Gastroesophageal sphincter (tissue), 4 donors: ENCODE measurements at regions not wholly inside any gene's neighbourhood (a gene's known extent, or its start where the extent isn't known, plus 50 kb on each side); places are given as distances from the start of the nearest gene placed in this dataset.

Source experiments
- ATAC-seq: fragments of 150-250 bp; one replicate; pipeline ENCODE4 v1.9.1; 2016; ENCODE audit warnings: mild to moderate bottlenecking, moderate library complexity
- H3K27ac ChIP-seq, 4 donors: fragments of 200-600 bp; sonication (generic) in 3 of 4; 1 replicate in 3 of 4; 2 replicates in 1 of 4; pipeline ENCODE4 v1.5.1; 2016 to 2019
- H3K27me3 ChIP-seq: fragments of 200-600 bp; sonication (generic); one replicate; pipeline ENCODE4 v1.5.1; 2019
- H3K36me3 ChIP-seq, 2 donors: fragments of 200-600 bp; sonication (generic); one replicate each; pipeline ENCODE4 v1.5.1; 2019; ENCODE audit warnings: control low read depth in 1 of 2
- H3K4me1 ChIP-seq, 3 donors: fragments of 200-600 bp; sonication (generic); 1 replicate in 2 of 3; 2 replicates in 1 of 3; pipeline ENCODE4 v1.5.1; 2016 to 2019; ENCODE audit warnings: control low read depth in 2 of 3
- H3K4me3 ChIP-seq, 2 donors: fragments of 200-600 bp; sonication (generic); one replicate each; pipeline ENCODE4 v1.5.1; 2019; ENCODE audit warnings: mild to moderate bottlenecking in 1 of 2, moderate library complexity in 1 of 2
- H3K9me3 ChIP-seq, 3 donors: fragments of 200-600 bp; sonication (generic); one replicate each; pipeline ENCODE4 v1.5.1; 2017 to 2019; ENCODE audit warnings: control low read depth in 2 of 3
- EP300 ChIP-seq: sonication (generic); formaldehyde crosslinking; IDR thresholded peaks from one replicate; pipeline ENCODE4 v1.6.1; 2017; ENCODE audit warnings: antibody characterized with exemption, mild to moderate bottlenecking
- POLR2A ChIP-seq, 2 donors: fragments of 450-650 bp; IDR thresholded peaks; one replicate each; pipeline ENCODE4 v1.6.1; 2017; ENCODE audit warnings: antibody characterized with exemption in 2 of 2, mild to moderate bottlenecking in 2 of 2, moderate library complexity in 1 of 2
- POLR2AphosphoS5 ChIP-seq: sonication (generic); formaldehyde crosslinking; IDR thresholded peaks from one replicate; pipeline ENCODE4 v1.6.1; 2017; ENCODE audit warnings: antibody characterized with exemption
- WGBS, 2 donors: methylation state at CpG; one replicate each; pipeline ENCODE4 v1.1.5; 2018; ENCODE audit warnings: low coverage in 1 of 2; 5-methylcytosine and 5-hydroxymethylcytosine counted together
- TF ChIP-seq, protein P1 (sequence below), 4 experiments: fragments of 200-600 bp in 2 of 4; fragments of 450-650 bp in 2 of 4; sonication (generic) in 1 of 4; IDR thresholded peaks; one replicate each; pipeline ENCODE4 v1.5.1; 2017 to 2019; ENCODE audit warnings: antibody characterized with exemption in 4 of 4, mild to moderate bottlenecking in 2 of 4, moderate library complexity in 2 of 4

DNA sequence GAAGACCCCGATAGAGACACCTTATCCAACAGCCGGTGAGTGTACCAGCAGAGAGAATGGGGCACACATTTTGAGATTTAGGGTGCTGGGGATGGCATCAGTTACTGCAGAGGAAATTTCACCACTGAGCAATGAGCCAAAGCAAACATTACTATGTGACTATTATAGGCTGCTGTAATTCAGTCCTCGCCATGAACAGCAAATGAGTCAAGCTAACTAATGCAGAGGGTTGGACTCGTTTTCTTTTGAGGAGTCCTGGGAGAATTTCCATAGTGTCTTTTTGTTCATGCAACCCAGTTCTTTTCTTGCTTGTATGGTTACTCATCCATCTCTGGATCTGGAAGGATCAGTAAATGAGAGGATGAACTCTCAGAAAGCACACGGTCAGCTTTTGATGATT lies 323.8 kb downstream of the PSAT1 start:
- H3K27ac ChIP-seq: no peak overlapping the region
- no peak for ATAC-seq
- H3K36me3 ChIP-seq: no peaks in the 10 kb centered on the region
- TF ChIP-seq, protein P1, sequence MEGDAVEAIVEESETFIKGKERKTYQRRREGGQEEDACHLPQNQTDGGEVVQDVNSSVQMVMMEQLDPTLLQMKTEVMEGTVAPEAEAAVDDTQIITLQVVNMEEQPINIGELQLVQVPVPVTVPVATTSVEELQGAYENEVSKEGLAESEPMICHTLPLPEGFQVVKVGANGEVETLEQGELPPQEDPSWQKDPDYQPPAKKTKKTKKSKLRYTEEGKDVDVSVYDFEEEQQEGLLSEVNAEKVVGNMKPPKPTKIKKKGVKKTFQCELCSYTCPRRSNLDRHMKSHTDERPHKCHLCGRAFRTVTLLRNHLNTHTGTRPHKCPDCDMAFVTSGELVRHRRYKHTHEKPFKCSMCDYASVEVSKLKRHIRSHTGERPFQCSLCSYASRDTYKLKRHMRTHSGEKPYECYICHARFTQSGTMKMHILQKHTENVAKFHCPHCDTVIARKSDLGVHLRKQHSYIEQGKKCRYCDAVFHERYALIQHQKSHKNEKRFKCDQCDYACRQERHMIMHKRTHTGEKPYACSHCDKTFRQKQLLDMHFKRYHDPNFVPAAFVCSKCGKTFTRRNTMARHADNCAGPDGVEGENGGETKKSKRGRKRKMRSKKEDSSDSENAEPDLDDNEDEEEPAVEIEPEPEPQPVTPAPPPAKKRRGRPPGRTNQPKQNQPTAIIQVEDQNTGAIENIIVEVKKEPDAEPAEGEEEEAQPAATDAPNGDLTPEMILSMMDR (IDR thresholded peaks at IDR 0.05): no peak
- no peak for TF ChIP-seq EP300
- no peak for TF ChIP-seq POLR2AphosphoS5
- H3K4me1 ChIP-seq: no peaks in the 10 kb centered on the region
- no peaks in the 10 kb centered on the region for H3K27me3 ChIP-seq
- H3K4me3 ChIP-seq: no peak overlapping the region
- H3K9me3 ChIP-seq: no peaks in the 10 kb centered on the region
- 85 to 92% methylated on average over 2 to 5 of the region's 5 CpGs for WGBS, 2 donors

DNA sequence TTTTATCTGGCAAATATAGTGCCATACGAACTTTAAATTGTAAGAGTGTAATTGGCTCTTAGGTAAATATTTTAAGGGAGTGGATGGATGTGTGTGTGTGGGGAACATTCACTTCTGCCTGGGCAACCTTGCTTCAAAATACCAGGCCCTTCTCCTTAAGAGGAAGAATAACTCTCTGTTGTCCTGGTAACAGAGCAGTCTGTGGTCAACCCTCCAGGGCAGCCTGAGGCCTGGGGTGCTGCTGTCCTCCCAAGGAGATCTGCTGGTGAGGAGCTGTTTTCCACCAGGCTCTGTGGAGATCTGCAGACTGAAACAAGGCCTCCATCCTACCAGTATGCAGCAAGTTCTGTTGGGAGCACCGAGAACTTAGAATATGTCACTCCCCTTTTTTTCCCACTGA lies 325.2 kb downstream of the PSAT1 start:
- TF ChIP-seq POLR2A (IDR thresholded peaks at IDR 0.05) (no peak), EP300 (no peak), POLR2AphosphoS5 (no peak)
- TF ChIP-seq, protein P1 (IDR thresholded peaks at IDR 0.05): no peak
- H3K4me3 ChIP-seq: no peak overlapping the region
- H3K4me1 ChIP-seq: no peaks in the 10 kb centered on the region
- no peak for ATAC-seq
- 73 to 98% methylated on average over 1 to 2 of the region's 2 CpGs for WGBS, 2 donors
- H3K9me3 ChIP-seq: no peaks in the 10 kb centered on the region
- no peaks in the 10 kb centered on the region for H3K27me3 ChIP-seq
- H3K36me3 ChIP-seq: no peaks in the 10 kb centered on the region
- no peak overlapping the region for H3K27ac ChIP-seq

GRCh38 chr9:78626971-78627370 lies 330.0 kb downstream of the PSAT1 start:
- TF ChIP-seq, protein P1 (IDR thresholded peaks at IDR 0.05): no peak
- TF ChIP-seq POLR2AphosphoS5 (no peak), EP300 (no peak), POLR2A (IDR thresholded peaks at IDR 0.05) (no peak)
- Histone ChIP-seq H3K27me3 (peaks cover 3% of the 10 kb centered on the region), H3K9me3 (no peaks in the 10 kb centered on the region), H3K4me1 (no peaks in the 10 kb centered on the region), H3K4me3 (no peak overlapping the region), H3K27ac (no peak overlapping the region), H3K36me3 (no peaks in the 10 kb centered on the region)
- no peak for ATAC-seq

- Histone ChIP-seq H3K36me3 (no peaks in the 10 kb centered on the region), H3K27me3 (peaks cover 5% of the 10 kb centered on the region), H3K4me1 (no peaks in the 10 kb centered on the region), H3K9me3 (no peaks in the 10 kb centered on the region), H3K27ac (no peak overlapping the region), H3K4me3 (no peak overlapping the region)
- TF ChIP-seq, protein P1 (IDR thresholded peaks at IDR 0.05): no peak
- no peak for TF ChIP-seq EP300
- TF ChIP-seq POLR2A (IDR thresholded peaks at IDR 0.05): no peak
- no peak for TF ChIP-seq POLR2AphosphoS5
- 43 to 47% methylated on average over 4 of the region's 4 CpGs for WGBS, 2 donors
- no peak for ATAC-seq
Measured at GRCh38 chr9:78630966-78631365, 334.0 kb downstream of the PSAT1 start.

DNA sequence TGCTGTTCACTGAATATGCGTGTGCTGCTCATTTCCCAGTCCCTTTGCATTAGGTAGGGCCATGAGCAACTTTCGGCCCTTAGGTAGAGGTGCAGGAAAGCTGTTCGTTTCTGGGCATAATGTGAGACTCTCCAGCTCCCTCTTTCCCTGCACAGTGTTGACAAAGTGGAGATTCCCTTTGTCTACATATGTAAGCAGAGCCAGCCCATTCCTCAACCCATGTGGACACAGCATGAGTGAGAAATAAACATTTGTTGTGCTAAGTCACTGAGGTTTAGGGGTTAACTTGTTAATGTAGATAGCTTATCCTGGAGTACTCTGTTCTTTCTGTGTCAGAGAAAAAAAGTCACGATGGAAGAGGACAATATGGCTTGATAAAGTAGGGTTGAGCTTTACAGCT lies 343.8 kb downstream of the PSAT1 start:
- Histone ChIP-seq H3K4me3 (no peak overlapping the region), H3K9me3 (peaks cover 0 to 3% (median 0%) of the 10 kb centered on the region in 3 donors), H3K36me3 (no peaks in the 10 kb centered on the region), H3K27me3 (no peaks in the 10 kb centered on the region), H3K27ac (no peak overlapping the region), H3K4me1 (no peaks in the 10 kb centered on the region)
- no peak for TF ChIP-seq EP300
- no peak for TF ChIP-seq POLR2AphosphoS5
- TF ChIP-seq, protein P1 (IDR thresholded peaks at IDR 0.05): no peak
- TF ChIP-seq POLR2A (IDR thresholded peaks at IDR 0.05): no peak
- no peak for ATAC-seq
- 44 to 46% methylated on average over 2 to 4 of the region's 4 CpGs for WGBS, 2 donors
